Adrenal gland (tissue), 5 donors: ENCODE measurements at regions not wholly inside any gene's neighbourhood (a gene's known extent, or its start where the extent isn't known, plus 50 kb on each side); places are given as distances from the start of the nearest gene placed in this dataset.

ENCODE experiments used
- CTCF ChIP-seq, 6 experiments: fragments of 450-650 bp in 4 of 6; fragments of 200-600 bp in 2 of 6; sonication (generic) in 1 of 6; IDR thresholded peaks; 1 replicate in 5 of 6; 2 replicates in 1 of 6; pipeline versions ENCODE4 v1.5.1 to v1.8.0; 2016 to 2021; ENCODE audit warnings: antibody characterized with exemption in 6 of 6, mild to moderate bottlenecking in 2 of 6, moderate library complexity in 1 of 6
- POLR2A ChIP-seq, 2 donors: fragments of 450-650 bp; IDR thresholded peaks; one replicate each; pipeline ENCODE4 v1.6.1; 2017; ENCODE audit warnings: antibody characterized with exemption in 2 of 2, mild to moderate bottlenecking in 2 of 2, moderate library complexity in 1 of 2
- donor health status: DM: no; HTN: no; CAD: no.

GRCh38 chr11:32172041-32172847 lies 81.4 kb downstream of the RCN1 start:
- TF ChIP-seq POLR2A (IDR thresholded peaks at IDR 0.05) (no peak), CTCF (IDR thresholded peaks at IDR 0.05) (no peak)
